ENCODE measurements at regions not wholly inside any gene's neighbourhood (a gene's known extent, or its start where the extent isn't known, plus 50 kb on each side); places are given as distances from the start of the nearest gene placed in this dataset.

GRCh38 chr3:56869157-56869889 lies 67.6 kb upstream of the ARHGEF3 start:
- Histone ChIP-seq H3K23ac (ENCODE audit: low read length) (no peak overlapping the region), H3K36me3 (ENCODE audit: control insufficient read depth, insufficient read depth, low read length) (no peaks in the 10 kb centered on the region), H3K4me1 (ENCODE audit: control insufficient read depth, low read depth, low read length) (no peaks in the 10 kb centered on the region), H3K18ac (ENCODE audit: low read length) (no peak overlapping the region), H3K79me1 (ENCODE audit: low read length) (no peaks in the 10 kb centered on the region), H3K79me2 (ENCODE audit: control insufficient read depth, insufficient read depth, low read length) (no peaks in the 10 kb centered on the region), H2AK5ac (ENCODE audit: low read length) (no peak overlapping the region), H3K4me2 (ENCODE audit: low read length) (no peak overlapping the region), H4K5ac (ENCODE audit: low read length) (no peak overlapping the region), H3K4me3 (ENCODE audit: low read length) (no peak overlapping the region), H3K27ac (ENCODE audit: low read depth, low read length) (no peak overlapping the region), H2BK5ac (ENCODE audit: low read length) (no peak overlapping the region), H4K8ac (ENCODE audit: low read depth, low read length) (no peak overlapping the region), H3K9ac (ENCODE audit: low read length) (no peak overlapping the region), H2BK15ac (replicated peaks; ENCODE audit: low read depth) (no peak overlapping the region), H2BK120ac (ENCODE audit: low read depth, low read length) (no peak overlapping the region), H3K56ac (ENCODE audit: low read length) (no peak overlapping the region), H3K4ac (ENCODE audit: low read depth, low read length) (no peak overlapping the region), H3K27me3 (ENCODE audit: insufficient read depth, low read length, poor library complexity) (no peaks in the 10 kb centered on the region)
- no CpG with 5 or more reads among the region's 6 CpGs for WGBS (ENCODE audit: extremely low coverage, insufficient coverage, low lambda C conversion rate)
- no peak for DNase-seq

GRCh38 chr3:56868706-56869105 lies 67.0 kb upstream of the ARHGEF3 start:
- no peaks in the 10 kb centered on the region for H3K27me3 ChIP-seq (ENCODE audit: insufficient read depth, low read length, poor library complexity)
- H2AK5ac ChIP-seq (ENCODE audit: low read length), result no peak overlapping the region
- H3K79me1 ChIP-seq (ENCODE audit: low read length), result no peaks in the 10 kb centered on the region
- no CpG with 5 or more reads among the region's 5 CpGs for WGBS (ENCODE audit: extremely low coverage, insufficient coverage, low lambda C conversion rate)
- no peak overlapping the region for H4K5ac ChIP-seq (ENCODE audit: low read length)
- H3K56ac ChIP-seq (ENCODE audit: low read length), result no peak overlapping the region
- no peaks in the 10 kb centered on the region for H3K4me1 ChIP-seq (ENCODE audit: control insufficient read depth, low read depth, low read length)
- no peak overlapping the region for H2BK5ac ChIP-seq (ENCODE audit: low read length)
- H3K4ac ChIP-seq (ENCODE audit: low read depth, low read length), result no peak overlapping the region
- no peak overlapping the region for H3K18ac ChIP-seq (ENCODE audit: low read length)
- no peaks in the 10 kb centered on the region for H3K36me3 ChIP-seq (ENCODE audit: control insufficient read depth, insufficient read depth, low read length)
- H3K23ac ChIP-seq (ENCODE audit: low read length), result no peak overlapping the region
- DNase-seq, result no peak
- H3K4me3 ChIP-seq (ENCODE audit: low read length), result no peak overlapping the region
- no peak overlapping the region for H3K4me2 ChIP-seq (ENCODE audit: low read length)
- no peak overlapping the region for H3K9ac ChIP-seq (ENCODE audit: low read length)
- no peak overlapping the region for H3K27ac ChIP-seq (ENCODE audit: low read depth, low read length)
- no peak overlapping the region for H2BK120ac ChIP-seq (ENCODE audit: low read depth, low read length)
- no peak overlapping the region for H4K8ac ChIP-seq (ENCODE audit: low read depth, low read length)
- H3K79me2 ChIP-seq (ENCODE audit: control insufficient read depth, insufficient read depth, low read length), result no peaks in the 10 kb centered on the region
- no peak overlapping the region for H2BK15ac ChIP-seq (replicated peaks; ENCODE audit: low read depth)

GRCh38 chr3:56867671-56868070 lies 65.9 kb upstream of the ARHGEF3 start:
- Histone ChIP-seq H3K79me1 (ENCODE audit: low read length) (no peaks in the 10 kb centered on the region), H3K23ac (ENCODE audit: low read length) (no peak overlapping the region), H2BK120ac (ENCODE audit: low read depth, low read length) (no peak overlapping the region), H3K4me2 (ENCODE audit: low read length) (no peak overlapping the region), H3K9ac (ENCODE audit: low read length) (no peak overlapping the region), H3K4ac (ENCODE audit: low read depth, low read length) (no peak overlapping the region), H2BK5ac (ENCODE audit: low read length) (no peak overlapping the region), H4K8ac (ENCODE audit: low read depth, low read length) (no peak overlapping the region), H2AK5ac (ENCODE audit: low read length) (no peak overlapping the region), H3K4me3 (ENCODE audit: low read length) (no peak overlapping the region), H3K4me1 (ENCODE audit: control insufficient read depth, low read depth, low read length) (no peaks in the 10 kb centered on the region), H4K5ac (ENCODE audit: low read length) (no peak overlapping the region), H3K27ac (ENCODE audit: low read depth, low read length) (no peak overlapping the region), H3K18ac (ENCODE audit: low read length) (no peak overlapping the region), H3K56ac (ENCODE audit: low read length) (no peak overlapping the region), H3K36me3 (ENCODE audit: control insufficient read depth, insufficient read depth, low read length) (no peaks in the 10 kb centered on the region), H3K79me2 (ENCODE audit: control insufficient read depth, insufficient read depth, low read length) (no peaks in the 10 kb centered on the region), H3K27me3 (ENCODE audit: insufficient read depth, low read length, poor library complexity) (no peaks in the 10 kb centered on the region), H2BK15ac (replicated peaks; ENCODE audit: low read depth) (no peak overlapping the region)
- no peak for DNase-seq
- WGBS (ENCODE audit: extremely low coverage, insufficient coverage, low lambda C conversion rate), result no CpG with 5 or more reads among the region's 4 CpGs

- Histone ChIP-seq H3K27ac (ENCODE audit: low read depth, low read length) (no peak overlapping the region), H3K18ac (ENCODE audit: low read length) (no peak overlapping the region), H3K27me3 (ENCODE audit: insufficient read depth, low read length, poor library complexity) (no peaks in the 10 kb centered on the region), H3K4ac (ENCODE audit: low read depth, low read length) (no peak overlapping the region), H4K8ac (ENCODE audit: low read depth, low read length) (no peak overlapping the region), H3K23ac (ENCODE audit: low read length) (no peak overlapping the region), H2BK5ac (ENCODE audit: low read length) (no peak overlapping the region), H2BK15ac (replicated peaks; ENCODE audit: low read depth) (no peak overlapping the region), H3K4me1 (ENCODE audit: control insufficient read depth, low read depth, low read length) (peaks cover 3% of the 10 kb centered on the region), H2AK5ac (ENCODE audit: low read length) (no peak overlapping the region), H3K79me1 (ENCODE audit: low read length) (no peaks in the 10 kb centered on the region), H3K4me2 (ENCODE audit: low read length) (no peak overlapping the region), H3K79me2 (ENCODE audit: control insufficient read depth, insufficient read depth, low read length) (no peaks in the 10 kb centered on the region), H2BK120ac (ENCODE audit: low read depth, low read length) (no peak overlapping the region), H3K9ac (ENCODE audit: low read length) (no peak overlapping the region), H4K5ac (ENCODE audit: low read length) (no peak overlapping the region), H3K56ac (ENCODE audit: low read length) (no peak overlapping the region), H3K36me3 (ENCODE audit: control insufficient read depth, insufficient read depth, low read length) (no peaks in the 10 kb centered on the region), H3K4me3 (ENCODE audit: low read length) (no peak overlapping the region)
- no peak for DNase-seq
- WGBS (ENCODE audit: extremely low coverage, insufficient coverage, low lambda C conversion rate), result no CpG with 5 or more reads among the region's 6 CpGs
Measured at GRCh38 chr3:56864918-56865524, 63.3 kb upstream of the ARHGEF3 start.

GRCh38 chr3:56864090-56864489 lies 62.3 kb upstream of the ARHGEF3 start:
- no peak overlapping the region for H3K56ac ChIP-seq (ENCODE audit: low read length)
- H3K18ac ChIP-seq (ENCODE audit: low read length), result no peak overlapping the region
- H3K4me1 ChIP-seq (ENCODE audit: control insufficient read depth, low read depth, low read length), result peaks cover 3% of the 10 kb centered on the region
- no peak overlapping the region for H3K27ac ChIP-seq (ENCODE audit: low read depth, low read length)
- no peaks in the 10 kb centered on the region for H3K27me3 ChIP-seq (ENCODE audit: insufficient read depth, low read length, poor library complexity)
- H3K23ac ChIP-seq (ENCODE audit: low read length), result no peak overlapping the region
- H2BK120ac ChIP-seq (ENCODE audit: low read depth, low read length), result no peak overlapping the region
- H4K5ac ChIP-seq (ENCODE audit: low read length), result no peak overlapping the region
- H4K8ac ChIP-seq (ENCODE audit: low read depth, low read length), result no peak overlapping the region
- no peak overlapping the region for H3K4me3 ChIP-seq (ENCODE audit: low read length)
- H2BK15ac ChIP-seq (replicated peaks; ENCODE audit: low read depth), result no peak overlapping the region
- H3K9ac ChIP-seq (ENCODE audit: low read length), result no peak overlapping the region
- H3K36me3 ChIP-seq (ENCODE audit: control insufficient read depth, insufficient read depth, low read length), result no peaks in the 10 kb centered on the region
- H3K4ac ChIP-seq (ENCODE audit: low read depth, low read length), result no peak overlapping the region
- H3K4me2 ChIP-seq (ENCODE audit: low read length), result no peak overlapping the region
- H3K79me2 ChIP-seq (ENCODE audit: control insufficient read depth, insufficient read depth, low read length), result no peaks in the 10 kb centered on the region
- no peak overlapping the region for H2AK5ac ChIP-seq (ENCODE audit: low read length)
- DNase-seq, result no peak
- no peak overlapping the region for H2BK5ac ChIP-seq (ENCODE audit: low read length)
- no peaks in the 10 kb centered on the region for H3K79me1 ChIP-seq (ENCODE audit: low read length)
